RWPE2 (cell line): ENCODE measurements at regions not wholly inside any gene's neighbourhood (a gene's known extent, or its start where the extent isn't known, plus 50 kb on each side); places are given as distances from the start of the nearest gene placed in this dataset.
A peak's percentile ranks its signal among the peaks of the same experiment; 100 is the strongest.

Experiments
- ATAC-seq: fragments of 200-7000 bp; cut with Tn5 transposase; 3 replicates; pipeline ENCODE4 v1.9.1; 2021; ENCODE audit warnings: low read depth
- DNase-seq: peaks from one replicate; pipeline ENCODE4 v3.0.0-alpha.2; 2020; ENCODE audit warnings: low spot score
- H3K27ac ChIP-seq: fragments of 450-650 bp; 2 replicates; pipeline ENCODE4 v1.5.1; 2017; ENCODE audit warnings: mild to moderate bottlenecking; ENCODE audit not compliant: poor library complexity, severe bottlenecking
- H3K27me3 ChIP-seq: fragments of 250-450 bp; sonication (Bioruptor Pico); 2 replicates; pipeline ENCODE4 v1.5.1; 2021; ENCODE audit warnings: mild to moderate bottlenecking, moderate library complexity; ENCODE audit not compliant: insufficient read depth, poor library complexity, severe bottlenecking
- H3K36me3 ChIP-seq: fragments of 250-450 bp; sonication (Bioruptor Pico); 2 replicates; pipeline ENCODE4 v1.5.1; 2020; ENCODE audit warnings: low read depth, mild to moderate bottlenecking, moderate library complexity
- H3K4me1 ChIP-seq: fragments of 250-450 bp; sonication (Bioruptor Pico); 2 replicates; pipeline ENCODE4 v1.5.1; 2021; ENCODE audit warnings: mild to moderate bottlenecking, moderate library complexity; ENCODE audit not compliant: insufficient read depth, poor library complexity, severe bottlenecking
- H3K4me3 ChIP-seq: fragments of 250-450 bp; sonication (Bioruptor Pico); 2 replicates; pipeline ENCODE4 v1.5.1; 2021; ENCODE audit warnings: mild to moderate bottlenecking, moderate library complexity; ENCODE audit not compliant: severe bottlenecking
- H3K9me3 ChIP-seq: fragments of 250-450 bp; sonication (Bioruptor Pico); 2 replicates; pipeline ENCODE4 v1.5.1; 2021; ENCODE audit warnings: mild to moderate bottlenecking, moderate library complexity; ENCODE audit not compliant: severe bottlenecking
- CTCF ChIP-seq: fragments of 450-650 bp; IDR thresholded peaks from one replicate; pipeline ENCODE4 v1.5.1; 2017; ENCODE audit warnings: mild to moderate bottlenecking, moderate library complexity; ENCODE audit not compliant: poor library complexity, severe bottlenecking

- no peak overlapping the region for H3K4me3 ChIP-seq
- H3K27ac ChIP-seq = no peak overlapping the region
- no peaks in the 10 kb centered on the region for H3K27me3 ChIP-seq
- TF ChIP-seq CTCF = no peak
- DNase-seq = no peak
- peaks cover 36% of the 10 kb centered on the region for H3K4me1 ChIP-seq
- no peaks in the 10 kb centered on the region for H3K36me3 ChIP-seq
- ATAC-seq = peak; percentile 51; the same call in 2 of the 3 replicates
- peaks cover 1% of the 10 kb centered on the region for H3K9me3 ChIP-seq
Measured at GRCh38 chr1:186578325-186579016, 101.8 kb downstream of the PTGS2 start.

- Histone ChIP-seq H3K4me3 (no peak overlapping the region), H3K36me3 (no peaks in the 10 kb centered on the region)
- no peak for TF ChIP-seq CTCF
Measured at GRCh38 chr1:186577633-186578032, 102.6 kb downstream of the PTGS2 start.

GRCh38 chr1:186577216-186577615, 103.0 kb downstream of the PTGS2 start:
- no peak for TF ChIP-seq CTCF
- Histone ChIP-seq H3K9me3 (no peaks in the 10 kb centered on the region), H3K27me3 (no peaks in the 10 kb centered on the region), H3K27ac (peak overlapping the region; percentile 71), H3K4me1 (peaks cover 36% of the 10 kb centered on the region), H3K4me3 (no peak overlapping the region), H3K36me3 (no peaks in the 10 kb centered on the region)
- DNase-seq (no peak), ATAC-seq (peak; percentile 40; the same call in 2 of the 3 replicates)

More at GRCh38 chr1:186577633-186578032, 102.6 kb downstream of the PTGS2 start:
- ATAC-seq (no peak), DNase-seq (no peak)
- Histone ChIP-seq H3K4me1 (peaks cover 36% of the 10 kb centered on the region), H3K27ac (peak overlapping the region; percentile 71), H3K27me3 (no peaks in the 10 kb centered on the region), H3K9me3 (no peaks in the 10 kb centered on the region)

GRCh38 chr1:186575348-186575747, 104.9 kb downstream of the PTGS2 start:
- no peak for TF ChIP-seq CTCF
- peaks cover 37% of the 10 kb centered on the region for H3K4me1 ChIP-seq
- H3K27me3 ChIP-seq = no peaks in the 10 kb centered on the region
- DNase-seq (no peak), ATAC-seq (peak; percentile 67)
- peak overlapping the region; percentile 71 for H3K27ac ChIP-seq
- H3K9me3 ChIP-seq = no peaks in the 10 kb centered on the region
- no peak overlapping the region for H3K4me3 ChIP-seq
- H3K36me3 ChIP-seq = no peaks in the 10 kb centered on the region

GRCh38 chr1:186574926-186575325, 105.3 kb downstream of the PTGS2 start:
- Histone ChIP-seq H3K27me3 (no peaks in the 10 kb centered on the region), H3K27ac (peak overlapping the region; percentile 71), H3K4me1 (peaks cover 42% of the 10 kb centered on the region), H3K9me3 (no peaks in the 10 kb centered on the region), H3K4me3 (no peak overlapping the region), H3K36me3 (no peaks in the 10 kb centered on the region)
- no peak for DNase-seq
- TF ChIP-seq CTCF = no peak
- no peak for ATAC-seq
